ENCODE measurements at regions not wholly inside any gene's neighbourhood (a gene's known extent, or its start where the extent isn't known, plus 50 kb on each side); places are given as distances from the start of the nearest gene placed in this dataset.

DNA sequence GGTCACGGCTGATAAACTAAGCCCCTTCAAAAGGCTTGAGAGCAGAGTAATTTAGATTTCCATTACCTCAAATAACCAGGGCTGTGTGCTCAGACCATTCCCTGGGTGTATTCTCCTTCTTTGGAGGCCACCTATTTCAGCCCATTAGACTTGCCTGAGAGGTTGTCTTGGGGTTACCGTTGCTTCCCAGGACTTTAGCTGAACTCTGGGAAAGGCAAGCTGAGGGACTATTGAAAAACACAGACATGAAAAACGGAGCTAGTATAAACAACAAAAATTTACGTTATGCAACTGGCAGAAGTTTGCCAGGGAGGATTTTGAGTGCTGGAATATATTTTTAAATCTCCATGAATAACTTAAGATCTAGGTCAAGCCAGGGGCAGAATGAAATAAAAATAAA lies 561.0 kb upstream of the TNP1 start:
- H3K4me3 ChIP-seq (replicated peaks; ENCODE audit: low read depth, low read length), result no peak overlapping the region
- TF ChIP-seq CTCF (IDR thresholded peaks at IDR 0.05; ENCODE audit: low read length, missing control alignments), result no peak
- DNase-seq (ENCODE audit: low read depth), result no peak

DNA sequence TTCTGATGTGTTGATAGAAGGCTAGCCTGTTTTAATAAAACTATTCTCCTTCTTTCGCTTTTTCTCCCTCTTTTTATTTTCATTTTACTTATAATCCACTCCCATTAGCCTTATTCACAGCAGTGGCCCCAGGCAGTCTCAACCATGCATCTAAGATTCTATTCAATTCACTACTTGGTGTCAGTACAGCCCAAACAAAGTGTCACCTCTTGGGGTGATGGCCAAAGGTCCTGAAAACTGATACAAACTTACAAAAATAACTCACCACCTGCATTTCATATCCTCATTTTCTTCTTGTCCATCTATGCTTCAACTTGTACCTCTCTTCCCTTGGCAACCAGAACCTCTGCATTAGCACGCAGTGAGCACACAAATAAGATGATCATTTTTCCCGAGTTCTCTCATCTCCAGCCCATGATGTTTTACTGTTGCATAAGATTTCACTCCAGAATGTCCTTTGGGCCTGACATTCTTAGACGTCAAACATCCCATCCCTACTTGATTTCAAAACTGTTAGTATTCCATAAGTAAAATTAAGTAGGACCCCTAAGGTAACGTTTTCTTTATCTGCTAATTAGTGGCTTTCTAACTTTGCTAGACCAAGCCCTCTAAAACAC lies 559.3 kb upstream of the TNP1 start:
- no peak for DNase-seq (ENCODE audit: low read depth)
- no peak overlapping the region for H3K4me3 ChIP-seq (replicated peaks; ENCODE audit: low read depth, low read length)
- TF ChIP-seq CTCF (IDR thresholded peaks at IDR 0.05; ENCODE audit: low read length, missing control alignments), result no peak

DNA sequence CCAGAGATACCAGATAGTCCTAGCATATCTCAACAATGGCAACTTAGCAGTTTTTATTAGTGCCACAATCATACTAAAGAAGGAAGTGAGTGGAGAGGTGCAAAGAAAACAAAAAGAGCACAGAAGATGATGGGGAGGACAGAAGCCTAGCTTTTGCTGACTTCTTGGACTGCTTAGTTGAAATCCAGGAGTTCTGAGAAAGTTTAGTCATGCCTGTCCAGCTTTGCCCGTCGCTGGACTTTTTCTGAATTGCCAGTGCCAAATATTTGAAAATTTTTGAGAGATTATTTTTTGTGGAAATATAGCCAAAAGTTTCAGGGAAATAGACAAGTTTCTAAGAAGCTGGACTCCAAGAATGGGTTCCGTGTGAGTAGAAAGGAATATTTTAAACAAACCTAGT lies 558.7 kb upstream of the TNP1 start:
- DNase-seq (ENCODE audit: low read depth), result no peak
- no peak for TF ChIP-seq CTCF (IDR thresholded peaks at IDR 0.05; ENCODE audit: low read length, missing control alignments)
- no peak overlapping the region for H3K4me3 ChIP-seq (replicated peaks; ENCODE audit: low read depth, low read length)

DNA sequence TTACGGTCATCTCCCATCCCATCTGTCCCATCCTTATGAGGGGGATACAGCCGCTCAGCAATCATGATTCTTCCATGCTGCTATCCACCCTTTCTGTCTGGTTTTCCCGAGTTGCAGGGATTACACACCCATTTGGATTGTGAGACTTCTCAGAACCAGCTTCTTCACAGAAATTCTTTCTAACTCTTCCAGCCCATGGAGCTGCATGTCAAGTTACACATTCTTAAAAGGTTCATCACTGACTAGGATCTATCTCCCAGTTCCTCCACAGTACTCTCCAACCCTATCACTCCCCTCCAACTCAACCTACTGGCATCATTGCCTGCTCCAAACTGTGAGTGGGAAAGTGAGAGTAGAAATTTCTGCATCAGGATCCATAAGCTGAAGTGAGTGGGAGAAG lies 558.2 kb upstream of the TNP1 start:
- DNase-seq (ENCODE audit: low read depth), result no peak
- no peak for TF ChIP-seq CTCF (IDR thresholded peaks at IDR 0.05; ENCODE audit: low read length, missing control alignments)
- H3K4me3 ChIP-seq (replicated peaks; ENCODE audit: low read depth, low read length), result no peak overlapping the region

- no peak for TF ChIP-seq CTCF (IDR thresholded peaks at IDR 0.05; ENCODE audit: low read length, missing control alignments)
- no peak for DNase-seq (ENCODE audit: low read depth)
- H3K4me3 ChIP-seq (replicated peaks; ENCODE audit: low read depth, low read length), result no peak overlapping the region
Measured at GRCh38 chr2:217417536-217417935, 557.7 kb upstream of the TNP1 start.

DNA sequence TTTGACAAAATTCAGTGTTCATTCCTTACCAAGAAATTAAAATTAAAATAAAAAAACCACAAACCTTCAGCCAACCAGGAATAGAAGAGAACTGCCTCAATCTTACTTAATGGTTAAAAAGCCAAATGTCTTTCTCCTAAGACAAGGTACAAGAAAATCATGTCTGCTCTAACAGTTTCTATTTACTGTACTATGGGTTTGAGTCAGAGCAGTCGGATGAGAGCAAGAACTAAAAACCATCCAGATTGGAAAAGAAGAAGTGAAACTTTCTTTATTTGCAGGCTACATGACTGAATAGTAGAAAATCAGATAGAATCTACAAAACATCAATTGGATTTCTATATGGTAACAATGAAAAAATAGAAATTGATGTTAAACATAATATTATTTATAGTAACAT lies 555.5 kb upstream of the TNP1 start:
- no peak for DNase-seq (ENCODE audit: low read depth)
- no peak for TF ChIP-seq CTCF (IDR thresholded peaks at IDR 0.05; ENCODE audit: low read length, missing control alignments)
- no peak overlapping the region for H3K4me3 ChIP-seq (replicated peaks; ENCODE audit: low read depth, low read length)

DNA sequence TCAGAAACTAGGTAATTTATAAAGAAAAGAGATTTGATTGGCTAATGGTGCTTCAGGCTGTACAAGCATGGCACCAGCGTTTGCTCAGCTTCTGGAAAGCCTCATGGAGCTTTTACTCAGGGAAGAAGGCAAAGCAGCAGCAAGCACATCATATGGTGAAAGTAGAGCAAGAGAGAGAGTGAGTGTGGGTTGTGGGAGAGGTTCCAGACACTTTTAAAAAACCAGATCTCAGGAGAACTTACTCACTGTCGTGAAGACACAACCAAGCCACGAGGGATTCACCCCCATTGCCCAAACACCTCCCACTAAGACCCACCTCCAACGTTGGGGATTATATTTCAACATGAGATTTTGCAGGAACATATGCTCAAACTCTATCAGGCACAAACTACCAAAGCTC lies 554.6 kb upstream of the TNP1 start:
- no peak overlapping the region for H3K4me3 ChIP-seq (replicated peaks; ENCODE audit: low read depth, low read length)
- no peak for TF ChIP-seq CTCF (IDR thresholded peaks at IDR 0.05; ENCODE audit: low read length, missing control alignments)
- DNase-seq (ENCODE audit: low read depth), result no peak

All from fibroblast of pulmonary artery (primary cell).